ENCODE measurements at regions not wholly inside any gene's neighbourhood (a gene's known extent, or its start where the extent isn't known, plus 50 kb on each side); places are given as distances from the start of the nearest gene placed in this dataset.

DNA sequence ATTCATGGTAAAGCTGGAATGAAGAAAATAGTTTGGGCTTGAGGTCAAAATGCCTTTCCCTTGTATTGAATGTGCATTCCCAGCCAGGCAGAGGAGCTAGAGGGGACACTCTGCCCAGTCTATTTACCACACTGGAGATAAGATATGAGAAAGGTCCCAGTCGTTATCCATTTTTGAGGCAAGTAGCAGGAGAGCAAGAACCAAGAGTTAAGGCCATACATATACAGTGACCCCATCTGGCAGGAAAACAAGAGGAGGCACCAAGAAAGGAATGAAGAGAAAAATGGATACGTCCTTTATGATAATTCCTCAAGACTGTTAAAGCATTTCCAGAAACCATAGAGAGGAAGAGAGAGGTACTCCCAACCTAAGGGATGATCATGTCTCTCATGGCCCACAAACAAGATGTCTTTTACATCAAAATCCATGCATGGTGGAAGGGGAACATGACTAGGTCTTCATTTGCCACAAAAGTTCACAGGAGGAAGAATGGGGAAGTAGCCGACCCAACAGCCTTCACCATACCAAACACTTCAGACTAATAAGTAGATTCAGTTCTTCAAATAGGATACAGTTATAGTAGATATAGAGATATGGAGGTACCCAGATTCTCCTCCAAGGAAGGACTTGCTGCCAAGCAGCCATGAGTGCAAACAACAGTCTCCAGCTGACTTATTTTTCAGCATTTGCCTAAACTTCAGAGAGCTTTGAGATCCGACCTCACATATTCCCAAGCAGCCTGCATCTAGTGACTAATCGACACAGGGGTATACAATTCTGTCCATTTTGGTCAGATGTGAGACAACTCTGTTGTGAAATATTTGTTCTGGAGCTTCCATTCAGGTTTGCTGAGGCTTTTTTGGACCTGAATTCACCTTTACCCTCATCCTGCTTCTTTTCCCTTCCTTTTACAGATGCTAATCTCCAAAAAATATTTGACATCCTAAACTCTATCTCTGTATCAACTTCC is 61.1 kb upstream of the CCDC71L start:
- WGBS, 2 donors (ENCODE audit: low coverage in 1 of 2): 91 to 92% methylated on average over 4 to 5 of the region's 5 CpGs
- Histone ChIP-seq H3K4me1 (no peaks in the 10 kb centered on the region), H3K27ac (no peak overlapping the region), H3K27me3 (no peaks in the 10 kb centered on the region), H3K4me3 (no peak overlapping the region), H3K36me3 (no peaks in the 10 kb centered on the region), H3K9me3 (no peaks in the 10 kb centered on the region)
- TF ChIP-seq, protein P1, sequence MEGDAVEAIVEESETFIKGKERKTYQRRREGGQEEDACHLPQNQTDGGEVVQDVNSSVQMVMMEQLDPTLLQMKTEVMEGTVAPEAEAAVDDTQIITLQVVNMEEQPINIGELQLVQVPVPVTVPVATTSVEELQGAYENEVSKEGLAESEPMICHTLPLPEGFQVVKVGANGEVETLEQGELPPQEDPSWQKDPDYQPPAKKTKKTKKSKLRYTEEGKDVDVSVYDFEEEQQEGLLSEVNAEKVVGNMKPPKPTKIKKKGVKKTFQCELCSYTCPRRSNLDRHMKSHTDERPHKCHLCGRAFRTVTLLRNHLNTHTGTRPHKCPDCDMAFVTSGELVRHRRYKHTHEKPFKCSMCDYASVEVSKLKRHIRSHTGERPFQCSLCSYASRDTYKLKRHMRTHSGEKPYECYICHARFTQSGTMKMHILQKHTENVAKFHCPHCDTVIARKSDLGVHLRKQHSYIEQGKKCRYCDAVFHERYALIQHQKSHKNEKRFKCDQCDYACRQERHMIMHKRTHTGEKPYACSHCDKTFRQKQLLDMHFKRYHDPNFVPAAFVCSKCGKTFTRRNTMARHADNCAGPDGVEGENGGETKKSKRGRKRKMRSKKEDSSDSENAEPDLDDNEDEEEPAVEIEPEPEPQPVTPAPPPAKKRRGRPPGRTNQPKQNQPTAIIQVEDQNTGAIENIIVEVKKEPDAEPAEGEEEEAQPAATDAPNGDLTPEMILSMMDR (IDR thresholded peaks at IDR 0.05): no peak
- TF ChIP-seq POLR2AphosphoS5 (IDR thresholded peaks at IDR 0.05) (no peak), EP300 (IDR thresholded peaks at IDR 0.05) (no peak), POLR2A (IDR thresholded peaks at IDR 0.05) (no peak)
- ATAC-seq: no peak

DNA sequence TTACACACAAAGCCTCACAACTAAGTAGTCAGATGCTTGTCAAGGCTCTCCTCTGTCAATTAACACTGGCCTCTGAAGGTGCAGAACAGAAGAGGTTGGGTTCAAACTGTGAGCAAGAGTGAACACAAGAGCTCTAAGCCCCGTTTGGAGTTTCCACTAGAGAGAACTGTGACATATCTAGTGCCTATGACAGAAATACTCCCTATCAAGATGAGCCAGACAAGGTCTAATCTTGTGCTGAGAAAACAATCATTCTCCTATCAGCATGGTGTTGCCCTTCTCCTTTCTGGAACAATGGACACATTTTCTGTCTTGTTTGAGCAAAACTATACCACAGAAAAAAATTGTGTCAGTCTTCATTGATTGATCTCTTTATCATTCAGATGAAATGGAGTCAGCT is 62.4 kb upstream of the CCDC71L start:
- no peak for TF ChIP-seq POLR2A (IDR thresholded peaks at IDR 0.05)
- TF ChIP-seq, protein P1 (IDR thresholded peaks at IDR 0.05): no peak
- H3K27me3 ChIP-seq: no peaks in the 10 kb centered on the region
- 33 to 67% methylated on average over 1 of the region's 1 CpG for WGBS, 2 donors (ENCODE audit: low coverage in 1 of 2)
- no peaks in the 10 kb centered on the region for H3K36me3 ChIP-seq
- no peaks in the 10 kb centered on the region for H3K9me3 ChIP-seq
- H3K27ac ChIP-seq: no peak overlapping the region
- no peak overlapping the region for H3K4me3 ChIP-seq
- no peaks in the 10 kb centered on the region for H3K4me1 ChIP-seq
- ATAC-seq: no peak

DNA sequence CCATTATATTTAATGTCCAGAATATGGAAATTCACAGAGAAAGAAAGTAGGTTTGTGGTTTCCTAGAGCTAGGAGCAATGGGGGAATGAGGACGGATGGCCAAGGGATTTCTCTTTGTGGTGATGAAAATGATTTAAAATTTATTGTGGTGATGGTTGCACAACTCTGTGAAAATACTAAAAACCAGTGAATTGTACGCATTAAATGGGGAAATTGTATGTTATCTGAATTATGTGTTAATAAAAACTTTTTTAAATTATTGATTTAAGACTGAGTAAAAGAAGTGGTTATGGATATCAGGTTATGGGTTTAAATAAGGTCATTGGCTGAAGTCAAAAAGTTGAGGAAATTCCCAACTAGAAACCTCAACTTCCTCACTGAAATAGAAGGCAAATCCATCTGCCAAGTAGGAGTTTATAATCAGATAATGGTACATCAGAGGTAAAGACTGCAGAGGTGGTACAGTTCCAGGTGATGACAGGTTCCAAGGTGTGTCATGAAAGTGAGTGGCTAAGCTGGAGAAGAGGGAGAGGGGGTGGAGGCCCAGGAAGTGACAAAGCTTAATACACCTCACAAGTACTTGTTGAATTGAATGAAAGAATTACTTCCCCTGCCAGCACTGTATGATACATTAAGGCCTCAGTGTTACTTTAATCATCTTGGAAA is 68.9 kb upstream of the CCDC71L start:
- Histone ChIP-seq H3K36me3 (no peaks in the 10 kb centered on the region), H3K9me3 (no peaks in the 10 kb centered on the region), H3K27me3 (no peaks in the 10 kb centered on the region), H3K27ac (no peak overlapping the region), H3K4me1 (no peaks in the 10 kb centered on the region), H3K4me3 (no peak overlapping the region)
- 79 to 82% methylated on average over 2 of the region's 2 CpGs for WGBS, 2 donors (ENCODE audit: low coverage in 1 of 2)
- TF ChIP-seq POLR2AphosphoS5 (IDR thresholded peaks at IDR 0.05): no peak
- no peak for TF ChIP-seq EP300 (IDR thresholded peaks at IDR 0.05)
- TF ChIP-seq POLR2A (IDR thresholded peaks at IDR 0.05): no peak
- TF ChIP-seq, protein P1 (IDR thresholded peaks at IDR 0.05): no peak
- ATAC-seq: no peak

DNA sequence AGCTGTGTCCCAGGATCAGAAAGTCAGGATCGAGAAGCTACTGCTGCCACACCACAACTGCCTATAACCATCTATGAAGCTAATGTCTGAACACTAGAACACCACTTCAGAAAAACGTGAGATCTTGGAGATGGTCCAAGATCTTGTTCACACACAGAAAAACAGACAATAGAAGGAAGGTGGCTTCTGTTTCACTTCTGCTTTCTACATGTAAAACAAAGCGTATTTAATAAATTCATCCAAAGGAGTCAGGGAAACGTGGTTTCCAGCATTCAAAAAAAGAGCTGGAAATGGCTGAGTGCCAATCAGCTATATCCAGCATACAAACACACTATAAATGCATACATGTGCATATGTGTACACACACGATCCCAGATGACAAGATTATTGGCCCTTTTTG is 70.2 kb upstream of the CCDC71L start:
- no peaks in the 10 kb centered on the region for H3K4me1 ChIP-seq
- no peak for ATAC-seq
- no peaks in the 10 kb centered on the region for H3K27me3 ChIP-seq
- H3K36me3 ChIP-seq: no peaks in the 10 kb centered on the region
- no peak overlapping the region for H3K4me3 ChIP-seq
- TF ChIP-seq, protein P1 (IDR thresholded peaks at IDR 0.05): no peak
- TF ChIP-seq POLR2AphosphoS5 (IDR thresholded peaks at IDR 0.05) (no peak), EP300 (IDR thresholded peaks at IDR 0.05) (no peak), POLR2A (IDR thresholded peaks at IDR 0.05) (no peak)
- H3K27ac ChIP-seq: no peak overlapping the region
- 19 to 47% methylated on average over 4 of the region's 5 CpGs for WGBS, 2 donors (ENCODE audit: low coverage in 1 of 2)
- H3K9me3 ChIP-seq: no peaks in the 10 kb centered on the region

All from gastroesophageal sphincter (tissue), 4 donors.